ENCODE measurements at regions not wholly inside any gene's neighbourhood (a gene's known extent, or its start where the extent isn't known, plus 50 kb on each side); places are given as distances from the start of the nearest gene placed in this dataset.

- no peak overlapping the region for H3K4me3 ChIP-seq (ENCODE audit: severe bottlenecking)
- H3K36me3 ChIP-seq (ENCODE audit: low read depth): no peaks in the 10 kb centered on the region
- DNase-seq (ENCODE audit: low spot score) (no peak), ATAC-seq (ENCODE audit: low read depth) (no peak)
- no peaks in the 10 kb centered on the region for H3K27me3 ChIP-seq (ENCODE audit: insufficient read depth, poor library complexity, severe bottlenecking)
- H3K4me1 ChIP-seq (ENCODE audit: insufficient read depth, poor library complexity, severe bottlenecking): no peaks in the 10 kb centered on the region
- no peaks in the 10 kb centered on the region for H3K9me3 ChIP-seq (ENCODE audit: severe bottlenecking)
- H3K27ac ChIP-seq (ENCODE audit: poor library complexity, severe bottlenecking): no peak overlapping the region
- TF ChIP-seq CTCF (IDR thresholded peaks at IDR 0.05; ENCODE audit: poor library complexity, severe bottlenecking): no peak
Measured at GRCh38 chr1:208393826-208394225, 149.6 kb upstream of the PLXNA2 start.

GRCh38 chr1:208397286-208397685 is 153.1 kb upstream of the PLXNA2 start:
- ATAC-seq (ENCODE audit: low read depth) (no peak), DNase-seq (ENCODE audit: low spot score) (no peak)
- TF ChIP-seq CTCF (IDR thresholded peaks at IDR 0.05; ENCODE audit: poor library complexity, severe bottlenecking): no peak
- Histone ChIP-seq H3K27ac (ENCODE audit: poor library complexity, severe bottlenecking) (no peak overlapping the region), H3K27me3 (ENCODE audit: insufficient read depth, poor library complexity, severe bottlenecking) (no peaks in the 10 kb centered on the region), H3K4me1 (ENCODE audit: insufficient read depth, poor library complexity, severe bottlenecking) (no peaks in the 10 kb centered on the region), H3K36me3 (ENCODE audit: low read depth) (no peaks in the 10 kb centered on the region), H3K9me3 (ENCODE audit: severe bottlenecking) (no peaks in the 10 kb centered on the region), H3K4me3 (ENCODE audit: severe bottlenecking) (no peak overlapping the region)

DNA sequence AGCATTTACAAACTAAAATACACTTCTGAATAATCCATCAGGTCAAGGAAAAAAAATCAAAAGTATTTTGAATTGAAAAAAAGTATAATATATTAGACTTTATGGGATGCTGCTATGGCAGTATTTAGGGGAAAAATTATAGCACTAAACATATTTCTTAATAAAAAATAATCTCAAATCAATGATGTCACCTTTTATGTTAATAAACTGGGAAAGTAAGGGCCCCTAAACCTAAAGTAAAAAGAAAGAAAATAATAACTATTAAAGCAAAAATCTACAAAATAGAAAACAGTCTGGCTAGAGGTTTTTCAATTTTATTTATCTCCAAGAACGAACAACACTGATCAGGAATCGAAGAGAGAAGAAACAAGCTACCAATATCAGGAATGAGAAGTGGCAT is 160.8 kb upstream of the PLXNA2 start:
- Histone ChIP-seq H3K4me1 (ENCODE audit: insufficient read depth, poor library complexity, severe bottlenecking) (no peaks in the 10 kb centered on the region), H3K9me3 (ENCODE audit: severe bottlenecking) (no peaks in the 10 kb centered on the region), H3K27me3 (ENCODE audit: insufficient read depth, poor library complexity, severe bottlenecking) (no peaks in the 10 kb centered on the region), H3K36me3 (ENCODE audit: low read depth) (no peaks in the 10 kb centered on the region), H3K4me3 (ENCODE audit: severe bottlenecking) (no peak overlapping the region), H3K27ac (ENCODE audit: poor library complexity, severe bottlenecking) (no peak overlapping the region)
- no peak for ATAC-seq (ENCODE audit: low read depth)
- no peak for DNase-seq (ENCODE audit: low spot score)
- no peak for TF ChIP-seq CTCF (IDR thresholded peaks at IDR 0.05; ENCODE audit: poor library complexity, severe bottlenecking)

- Histone ChIP-seq H3K27ac (ENCODE audit: poor library complexity, severe bottlenecking) (no peak overlapping the region), H3K4me3 (ENCODE audit: severe bottlenecking) (no peak overlapping the region), H3K27me3 (ENCODE audit: insufficient read depth, poor library complexity, severe bottlenecking) (no peaks in the 10 kb centered on the region), H3K9me3 (ENCODE audit: severe bottlenecking) (no peaks in the 10 kb centered on the region), H3K4me1 (ENCODE audit: insufficient read depth, poor library complexity, severe bottlenecking) (no peaks in the 10 kb centered on the region), H3K36me3 (ENCODE audit: low read depth) (no peaks in the 10 kb centered on the region)
- DNase-seq (ENCODE audit: low spot score) (no peak), ATAC-seq (ENCODE audit: low read depth) (no peak)
- no peak for TF ChIP-seq CTCF (IDR thresholded peaks at IDR 0.05; ENCODE audit: poor library complexity, severe bottlenecking)
Measured at GRCh38 chr1:208409176-208409575, 165.0 kb upstream of the PLXNA2 start.

GRCh38 chr1:208410409-208410808 is 166.2 kb upstream of the PLXNA2 start:
- DNase-seq (ENCODE audit: low spot score) (no peak), ATAC-seq (ENCODE audit: low read depth) (no peak)
- Histone ChIP-seq H3K4me1 (ENCODE audit: insufficient read depth, poor library complexity, severe bottlenecking) (no peaks in the 10 kb centered on the region), H3K9me3 (ENCODE audit: severe bottlenecking) (no peaks in the 10 kb centered on the region), H3K4me3 (ENCODE audit: severe bottlenecking) (no peak overlapping the region), H3K27me3 (ENCODE audit: insufficient read depth, poor library complexity, severe bottlenecking) (no peaks in the 10 kb centered on the region), H3K36me3 (ENCODE audit: low read depth) (no peaks in the 10 kb centered on the region), H3K27ac (ENCODE audit: poor library complexity, severe bottlenecking) (no peak overlapping the region)
- TF ChIP-seq CTCF (IDR thresholded peaks at IDR 0.05; ENCODE audit: poor library complexity, severe bottlenecking): no peak

All from RWPE2 (cell line).